LNCaP clone FGC (cell line): ENCODE measurements at regions not wholly inside any gene's neighbourhood (a gene's known extent, or its start where the extent isn't known, plus 50 kb on each side); places are given as distances from the start of the nearest gene placed in this dataset.

Experiments
- DNase-seq: peaks from one replicate; pipeline ENCODE4 v3.0.0-alpha.2; 2011; ENCODE audit warnings: low read depth
- H3K4me3 ChIP-seq: 2 replicates; pipeline ENCODE4 v1.5.1; 2011; ENCODE audit warnings: mild to moderate bottlenecking, low read depth, low read length, control low read depth
- CTCF ChIP-seq: IDR thresholded peaks from 2 replicates; pipeline ENCODE4 v1.5.1; 2012; ENCODE audit warnings: mild to moderate bottlenecking; ENCODE audit not compliant: control insufficient read depth, insufficient read depth; ENCODE audit errors: extremely low read depth

DNA sequence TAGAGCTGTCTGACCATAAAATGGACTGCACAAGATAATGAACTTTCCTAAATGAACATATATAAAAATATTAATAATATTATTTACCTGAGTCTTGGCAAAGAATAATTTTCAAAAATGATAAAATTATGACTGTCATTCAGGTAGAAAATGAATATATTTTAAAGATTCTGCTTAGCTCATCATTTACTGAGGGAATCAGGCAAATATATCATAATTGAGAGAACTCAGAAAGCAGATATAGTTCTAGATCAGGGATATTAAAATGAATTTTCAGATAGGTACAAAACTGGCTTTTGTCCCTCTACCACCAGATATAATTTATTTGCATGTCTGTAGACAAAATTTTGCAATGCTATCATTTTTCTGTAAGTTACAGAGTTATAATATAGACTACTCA lies 86.1 kb upstream of the CPM start:
- no peak for DNase-seq
- TF ChIP-seq CTCF = no peak

GRCh38 chr12:69019910-69020309 lies 86.9 kb upstream of the CPM start:
- DNase-seq = no peak
- H3K4me3 ChIP-seq = no peak overlapping the region
- TF ChIP-seq CTCF = no peak

More for the DNA sequence above, 86.1 kb upstream of the CPM start:
- H3K4me3 ChIP-seq = no peak overlapping the region

- DNase-seq = no peak
- no peak overlapping the region for H3K4me3 ChIP-seq
- TF ChIP-seq CTCF = no peak
Observed at GRCh38 chr12:69022674-69023073, 89.7 kb upstream of the CPM start.

- no peak for TF ChIP-seq CTCF
- no peak overlapping the region for H3K4me3 ChIP-seq
- no peak for DNase-seq
Observed at GRCh38 chr12:69023840-69024239, 90.9 kb upstream of the CPM start.

GRCh38 chr12:69024413-69024812 lies 91.4 kb upstream of the CPM start:
- no peak overlapping the region for H3K4me3 ChIP-seq
- no peak for DNase-seq
- TF ChIP-seq CTCF = no peak

- H3K4me3 ChIP-seq = no peak overlapping the region
- no peak for DNase-seq
- no peak for TF ChIP-seq CTCF
Observed at GRCh38 chr12:69024907-69025306, 91.9 kb upstream of the CPM start.

- H3K4me3 ChIP-seq = no peak overlapping the region
- DNase-seq = no peak
- no peak for TF ChIP-seq CTCF
Observed at GRCh38 chr12:69026336-69026735, 93.4 kb upstream of the CPM start.
